ENCODE measurements at regions not wholly inside any gene's neighbourhood (a gene's known extent, or its start where the extent isn't known, plus 50 kb on each side); places are given as distances from the start of the nearest gene placed in this dataset.
A peak's percentile ranks its signal among the peaks of the same experiment; 100 is the strongest.
"Not testable (repeated sequence)": the region's sequence is repeated elsewhere in the genome, so short reads cannot be mapped to it uniquely, and the experiment has no call there.

DNA sequence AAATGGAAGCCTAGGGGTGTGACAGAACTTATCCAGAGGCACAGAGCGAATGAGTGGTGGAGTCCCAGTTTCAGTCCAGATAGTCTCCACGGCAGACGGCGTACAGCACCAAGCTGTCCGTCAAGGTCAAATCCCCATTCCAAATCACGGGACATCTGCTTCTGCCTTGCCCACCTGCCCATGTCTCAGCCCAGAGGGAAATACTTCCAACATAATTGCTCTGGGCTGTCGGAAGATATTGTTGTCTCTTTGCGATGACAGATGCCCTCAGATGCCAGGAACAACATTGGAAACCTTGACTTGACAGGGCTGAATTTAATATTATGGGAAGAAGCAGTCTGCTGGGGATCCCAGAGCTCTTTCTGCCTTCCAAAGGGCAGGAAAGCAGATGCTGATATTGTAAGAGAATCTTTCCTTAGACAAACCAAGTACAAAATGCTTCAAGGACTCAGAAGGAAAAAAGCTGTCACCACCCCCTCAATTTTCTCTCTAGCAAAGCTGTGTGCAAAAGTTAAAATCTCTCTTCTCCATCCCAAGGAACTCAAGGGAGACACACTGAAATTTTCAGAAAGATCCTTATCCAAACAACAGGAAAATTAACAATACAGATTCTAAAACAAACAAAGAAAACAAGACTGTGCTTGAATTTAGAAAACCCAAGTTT lies 364.0 kb downstream of the LRATD1 start:
- no peak for DNase-seq

DNA sequence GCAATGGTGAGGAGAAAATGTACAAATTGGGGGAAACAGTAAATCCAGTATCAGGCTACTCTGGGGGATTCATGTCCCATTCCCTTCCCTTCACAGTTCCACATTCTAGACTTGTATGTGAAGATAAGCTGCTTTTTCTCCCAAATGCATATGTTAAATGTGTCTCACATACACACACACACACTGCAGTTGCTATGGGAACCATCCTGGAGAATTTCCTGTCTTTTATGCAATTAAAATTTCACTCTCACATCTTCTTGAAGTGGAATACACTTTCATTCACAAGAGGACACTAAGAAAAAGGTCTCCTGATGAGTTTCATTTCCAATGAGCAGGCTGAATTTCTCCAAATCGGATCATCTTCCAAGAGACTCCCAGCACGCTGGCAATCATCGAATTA lies 366.0 kb downstream of the LRATD1 start:
- no peak for DNase-seq

DNA sequence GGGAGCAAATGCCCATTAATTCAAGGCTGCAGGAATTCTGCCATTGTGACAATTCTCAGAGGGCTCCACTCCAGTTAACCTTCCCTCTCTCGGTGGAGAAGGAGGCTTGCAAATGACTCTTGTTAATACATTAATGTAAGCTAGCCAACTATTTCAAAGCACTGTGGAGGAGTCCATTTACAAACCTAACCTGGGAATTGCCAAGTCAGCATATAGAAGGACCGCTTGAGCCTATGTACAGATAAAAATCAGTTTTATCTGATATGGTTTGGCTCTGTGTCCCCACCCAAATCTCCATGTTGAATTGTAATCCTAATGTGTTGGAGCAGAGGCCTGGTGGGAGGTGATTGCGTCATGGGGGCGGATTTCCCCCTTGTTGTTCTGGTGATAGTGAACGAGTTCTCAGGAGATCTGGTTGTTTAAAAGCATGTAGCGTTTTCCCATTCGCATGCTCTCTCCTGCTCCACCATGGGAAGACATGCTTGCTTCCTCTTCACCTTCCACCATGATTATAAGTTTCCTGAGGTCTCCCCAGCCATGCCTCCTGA lies 366.7 kb downstream of the LRATD1 start:
- no peak for DNase-seq

DNA sequence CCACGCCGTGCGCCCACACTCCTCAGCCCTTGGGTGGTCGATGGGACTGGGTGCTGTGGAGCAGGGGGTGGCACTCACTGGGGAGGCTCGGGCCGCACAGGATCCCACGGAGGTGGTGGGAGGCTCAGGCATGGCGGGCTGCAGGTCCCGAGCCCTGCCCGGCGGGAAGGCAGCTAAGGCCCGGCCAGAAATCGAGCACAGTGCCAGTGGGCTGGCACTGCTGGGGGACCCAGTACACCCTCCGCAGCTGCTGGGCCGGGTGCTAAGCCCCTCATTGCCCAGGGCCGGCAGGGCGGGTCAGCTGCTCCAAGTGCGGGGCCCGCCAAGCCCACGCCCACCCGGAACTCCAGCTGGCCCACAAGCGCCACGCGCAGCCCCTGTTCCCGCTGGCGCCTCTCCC lies 370.0 kb downstream of the LRATD1 start:
- not testable (repeated sequence) for DNase-seq

DNA sequence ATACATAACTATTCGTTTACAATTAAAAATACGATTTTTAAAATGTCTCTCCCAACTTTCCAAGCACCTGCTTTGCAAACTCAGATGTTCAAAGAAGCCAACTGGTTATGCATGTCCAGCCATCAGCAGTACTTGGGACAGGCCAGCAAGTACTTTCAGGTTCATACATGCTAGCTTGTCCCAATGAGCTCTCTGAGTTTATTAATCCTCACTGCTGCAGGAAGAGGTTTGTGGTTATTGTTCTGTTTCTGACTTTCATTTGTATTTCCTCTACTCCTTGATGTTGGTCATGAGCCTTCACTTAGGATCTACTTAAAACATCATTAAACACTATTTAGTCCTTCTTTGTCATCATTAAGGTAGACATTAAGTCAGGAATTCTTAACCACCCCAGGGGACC lies 374.1 kb downstream of the LRATD1 start:
- no peak for DNase-seq

DNA sequence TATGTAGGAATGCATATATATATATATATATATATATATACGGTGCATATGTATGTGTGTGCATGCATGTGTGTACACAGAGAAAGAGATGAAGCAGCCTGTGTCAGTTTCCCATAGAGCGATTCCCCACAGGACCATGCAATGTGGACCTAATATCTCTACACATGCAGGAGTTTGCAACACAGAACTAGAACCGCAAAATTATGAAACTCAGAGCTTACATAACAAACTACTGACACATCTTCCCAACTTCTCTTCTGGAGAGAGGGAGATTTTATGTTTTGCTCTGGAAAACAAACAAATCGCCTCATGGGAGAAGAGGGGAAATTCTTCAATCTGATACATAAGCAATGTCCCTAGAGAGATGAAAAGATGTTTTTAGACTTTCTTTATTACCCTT lies 377.2 kb downstream of the LRATD1 start:
- DNase-seq = no peak

DNA sequence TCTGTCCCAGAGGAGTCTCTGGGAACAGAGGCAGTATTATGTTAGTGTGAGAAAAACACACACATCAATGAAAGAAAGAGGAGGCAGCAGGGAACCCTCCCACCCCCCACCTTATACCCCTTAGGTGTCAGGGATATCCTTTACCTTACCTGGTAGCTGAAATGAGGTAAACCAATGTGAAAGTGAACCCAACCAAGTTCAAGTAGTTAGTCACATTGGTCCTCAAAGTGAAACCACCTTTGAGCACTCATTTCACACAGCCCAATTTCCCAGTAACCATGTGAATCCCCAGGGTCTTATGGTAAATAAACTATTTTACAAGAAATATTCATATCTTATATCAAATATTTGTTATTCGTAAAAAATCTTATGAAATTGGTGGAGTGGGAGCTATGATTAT lies 377.8 kb downstream of the LRATD1 start:
- DNase-seq = no peak

DNA sequence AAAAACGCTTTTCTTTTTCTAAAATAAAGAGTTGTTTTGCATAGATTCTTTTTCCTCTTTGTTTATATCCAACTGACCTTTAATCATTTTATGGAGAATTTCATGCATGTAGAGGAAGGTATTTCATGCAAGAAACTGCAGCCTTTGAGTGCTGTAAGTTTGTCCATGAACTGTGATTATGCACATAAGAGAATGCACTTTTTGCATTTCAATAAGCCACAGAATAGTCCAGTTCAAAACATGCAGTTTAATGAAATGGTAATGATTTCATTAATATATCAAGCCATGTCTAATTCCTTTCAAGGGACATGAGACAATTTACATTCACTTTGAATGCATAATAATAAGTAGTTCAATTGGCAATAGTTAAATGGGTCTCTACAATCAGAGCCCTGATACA lies 386.3 kb downstream of the LRATD1 start:
- no peak for DNase-seq

DNA sequence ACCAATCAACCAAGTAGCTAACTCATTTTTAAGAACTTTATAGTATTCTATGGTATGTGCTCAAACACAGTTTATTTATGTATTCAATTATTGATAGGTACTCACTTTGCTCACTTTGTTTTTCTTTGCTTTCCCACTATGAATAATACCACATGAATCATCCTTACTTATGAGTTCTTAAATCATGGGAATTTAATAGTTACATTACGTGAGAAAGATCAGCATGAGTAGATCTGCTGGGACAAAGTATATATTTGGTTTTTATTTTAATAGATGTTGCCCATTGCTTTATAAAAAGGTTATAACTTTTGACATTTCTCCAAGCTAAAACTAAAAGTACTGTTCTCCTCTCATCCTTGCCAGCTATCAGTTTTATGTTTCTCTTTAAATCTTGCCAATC lies 390.7 kb downstream of the LRATD1 start:
- no peak for DNase-seq

DNA sequence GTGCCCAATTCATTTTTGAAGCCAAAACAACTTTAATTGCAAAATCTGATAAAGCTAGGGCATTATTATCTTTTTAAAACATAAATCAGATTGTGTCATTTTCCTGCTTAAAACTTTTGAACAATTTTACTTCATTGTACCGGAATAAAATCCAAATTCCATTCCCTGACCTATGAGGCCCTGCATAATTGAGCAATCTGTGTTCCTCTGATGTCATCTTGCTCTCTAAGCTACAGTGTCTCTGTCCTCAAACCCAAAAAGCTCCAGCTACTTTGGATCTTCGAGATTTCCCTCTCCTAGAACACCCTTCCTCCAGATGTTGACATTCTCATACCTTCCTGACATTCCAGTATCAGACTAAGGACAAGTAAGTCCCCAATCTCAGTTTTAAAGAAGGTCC lies 395.9 kb downstream of the LRATD1 start:
- no peak for DNase-seq

DNA sequence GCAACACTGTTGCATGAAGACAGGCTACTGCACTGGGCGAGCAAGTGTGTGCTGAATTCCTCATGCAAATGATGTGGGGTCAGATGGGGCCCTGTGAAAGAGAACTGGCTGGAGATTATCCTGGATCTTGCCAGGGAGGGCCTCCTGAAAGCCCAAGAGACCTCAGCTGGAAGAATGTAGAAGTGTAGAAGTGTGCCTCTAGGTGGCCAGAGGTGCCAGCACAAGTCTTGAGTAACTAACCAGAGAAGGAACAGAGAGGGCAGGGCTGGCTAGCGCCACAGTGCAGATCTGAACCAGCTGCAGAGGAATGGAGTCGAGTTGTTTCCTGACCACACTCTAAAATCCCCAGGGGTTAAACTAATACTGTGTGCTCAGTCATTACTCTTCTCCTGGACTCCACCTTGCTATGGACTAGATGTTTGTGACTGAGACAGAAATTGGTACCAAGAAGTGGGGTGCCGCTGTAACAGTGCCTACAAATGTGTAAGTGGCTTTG lies 399.3 kb downstream of the LRATD1 start:
- DNase-seq = no peak

DNA sequence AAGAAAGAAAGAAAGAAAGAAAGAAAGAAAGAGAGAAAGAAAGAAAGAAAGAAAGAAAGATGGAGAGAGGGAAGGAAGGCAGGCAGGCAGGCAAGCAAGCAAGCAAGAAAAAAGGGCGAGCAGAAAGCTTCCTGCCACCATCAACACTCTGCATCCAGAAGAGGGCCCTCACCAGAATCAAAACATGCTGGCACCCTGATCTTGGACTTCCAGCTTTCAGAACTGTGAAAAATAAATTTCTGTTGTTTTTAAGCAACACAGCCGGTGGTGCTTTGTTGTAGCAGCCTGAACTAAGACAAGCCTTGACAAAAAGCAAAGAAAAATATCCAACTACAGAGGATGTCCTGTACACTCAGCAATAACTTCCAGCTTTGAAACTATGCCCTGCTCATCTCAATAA lies 401.7 kb downstream of the LRATD1 start:
- DNase-seq = no peak

DNA sequence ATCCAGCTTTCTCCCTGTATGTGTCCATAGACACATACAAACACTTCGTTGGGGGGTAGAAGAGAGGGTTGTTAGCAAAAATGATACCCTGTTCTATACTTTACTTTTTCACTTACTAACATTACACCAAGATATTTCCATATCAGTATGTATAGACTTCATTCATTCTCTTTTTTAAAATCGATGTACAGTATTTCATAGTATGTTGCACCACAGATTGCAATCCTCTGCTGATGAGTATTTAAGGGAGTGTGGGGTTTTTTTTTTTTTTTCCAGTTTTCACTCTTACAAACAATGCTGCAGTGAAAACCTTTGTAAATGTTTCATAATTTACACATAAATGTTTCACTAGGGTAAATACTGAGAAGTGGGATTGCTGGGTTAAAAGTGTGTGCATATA lies 402.3 kb downstream of the LRATD1 start:
- no peak for DNase-seq

DNA sequence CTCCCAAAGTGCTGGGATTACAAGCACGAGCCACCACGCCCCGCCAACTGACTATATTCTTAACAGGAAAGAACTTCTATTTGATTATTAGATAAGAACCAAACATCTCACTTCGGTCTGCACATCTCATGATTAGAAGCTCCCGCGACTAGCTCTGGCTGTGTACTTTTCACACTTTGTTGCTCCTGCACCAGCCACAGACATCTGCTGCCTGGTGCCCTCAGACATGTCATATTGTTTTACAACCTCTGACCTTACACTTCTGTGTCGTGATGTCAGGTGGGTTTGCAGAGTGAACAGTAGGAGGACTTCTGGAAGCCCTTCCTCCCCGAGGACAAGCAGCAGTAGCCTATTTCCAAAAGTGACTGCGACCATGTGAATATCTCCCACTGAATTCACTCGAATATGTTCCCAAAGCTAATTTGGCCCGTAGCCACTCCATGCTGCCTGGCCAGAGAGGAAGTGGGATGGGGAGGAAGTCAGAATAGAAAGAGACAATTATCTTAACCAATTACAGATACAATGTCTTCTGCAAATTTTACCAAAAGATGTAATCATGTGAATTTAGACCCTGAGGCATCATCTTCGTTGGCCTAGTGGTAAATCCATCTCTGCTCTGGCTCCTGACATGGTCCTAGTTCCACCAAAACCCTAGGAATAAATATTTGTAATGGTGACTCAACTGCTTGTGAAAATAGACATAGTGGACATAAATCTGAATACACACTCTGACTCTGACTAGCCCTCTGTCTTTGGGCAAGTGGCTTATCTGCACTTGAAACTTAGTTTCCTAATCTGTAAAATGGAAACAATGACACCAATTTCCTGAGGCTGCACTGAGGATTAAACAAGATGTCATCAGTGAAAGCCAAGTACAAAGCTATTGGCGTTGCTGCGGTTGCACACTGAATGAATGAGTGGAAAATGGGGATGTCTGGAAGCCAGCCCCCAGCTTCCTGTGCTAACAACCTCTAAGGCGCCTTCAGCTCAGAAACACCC lies 406.1 kb downstream of the LRATD1 start:
- peak; percentile 45 for DNase-seq

DNA sequence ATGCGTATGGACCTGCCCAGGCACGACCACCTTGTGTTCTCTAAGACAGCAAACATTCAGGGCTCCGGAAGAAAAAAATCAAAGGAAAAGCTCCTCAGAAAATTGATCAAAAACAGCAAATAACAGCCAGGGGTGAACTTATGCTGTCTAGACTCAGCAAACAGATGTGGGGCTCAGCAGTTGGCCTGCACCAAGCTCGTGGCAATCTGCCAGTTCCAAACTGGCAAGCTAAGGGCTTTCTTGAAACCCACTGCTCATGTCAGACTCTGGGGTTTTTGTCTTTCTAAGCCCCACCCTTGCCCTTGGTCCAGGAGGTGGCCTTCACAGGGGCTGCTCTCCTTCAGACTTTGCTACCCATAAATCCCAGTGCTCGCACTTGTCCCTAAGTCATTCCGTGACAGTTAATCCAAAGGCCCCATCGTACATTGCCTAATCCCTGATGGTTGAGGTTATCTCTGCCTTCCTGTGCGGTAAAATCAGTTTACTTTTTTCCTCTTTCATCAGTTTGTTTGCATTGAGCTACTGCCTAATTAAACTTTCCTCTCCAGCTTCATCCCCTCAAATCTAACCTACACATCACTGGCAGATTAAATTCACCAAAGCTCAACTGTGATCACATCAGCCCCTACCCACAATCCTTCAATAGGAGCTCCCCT lies 408.0 kb downstream of the LRATD1 start:
- peak; percentile 92 for DNase-seq

DNA sequence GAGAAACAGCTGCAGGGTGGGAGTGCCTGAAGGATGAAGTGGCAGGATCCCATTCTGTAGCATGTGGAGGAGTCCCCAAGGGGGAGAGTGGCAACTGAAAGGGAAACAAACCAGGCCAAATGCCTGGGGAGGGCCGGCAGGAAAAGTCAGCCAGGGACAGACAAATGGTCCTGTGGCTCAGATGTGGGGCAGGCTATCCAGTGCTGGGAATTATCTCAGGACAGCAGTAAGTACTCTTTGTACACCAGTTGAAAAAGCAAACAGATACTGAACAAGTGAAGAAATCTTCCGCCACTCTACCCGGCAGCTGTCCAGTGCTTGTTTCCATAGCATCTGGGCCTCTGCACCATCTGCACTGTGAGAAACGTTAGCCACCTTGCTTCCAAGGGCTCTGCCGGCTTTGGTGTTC lies 408.9 kb downstream of the LRATD1 start:
- DNase-seq = peak; percentile 75

DNA sequence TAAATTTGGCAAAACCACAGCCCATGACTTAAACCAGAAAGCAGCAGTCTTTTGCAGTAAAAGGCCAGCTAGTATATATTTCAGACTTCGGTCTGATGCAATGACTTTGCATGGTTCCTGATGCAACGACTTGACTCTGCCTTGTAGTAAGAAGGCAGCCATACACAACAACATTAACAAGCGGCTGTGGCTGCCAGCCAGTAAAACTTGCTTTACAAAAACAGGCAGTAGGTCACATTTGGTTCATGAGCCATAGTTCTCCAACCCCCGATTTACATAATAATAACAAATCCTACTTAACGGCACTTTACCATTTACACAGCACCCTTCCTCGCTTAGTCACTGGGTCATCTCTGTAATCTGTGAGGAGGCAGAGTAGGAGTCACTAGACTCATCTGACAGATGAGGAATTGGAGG lies 410.3 kb downstream of the LRATD1 start:
- peak; percentile 29 for DNase-seq

DNA sequence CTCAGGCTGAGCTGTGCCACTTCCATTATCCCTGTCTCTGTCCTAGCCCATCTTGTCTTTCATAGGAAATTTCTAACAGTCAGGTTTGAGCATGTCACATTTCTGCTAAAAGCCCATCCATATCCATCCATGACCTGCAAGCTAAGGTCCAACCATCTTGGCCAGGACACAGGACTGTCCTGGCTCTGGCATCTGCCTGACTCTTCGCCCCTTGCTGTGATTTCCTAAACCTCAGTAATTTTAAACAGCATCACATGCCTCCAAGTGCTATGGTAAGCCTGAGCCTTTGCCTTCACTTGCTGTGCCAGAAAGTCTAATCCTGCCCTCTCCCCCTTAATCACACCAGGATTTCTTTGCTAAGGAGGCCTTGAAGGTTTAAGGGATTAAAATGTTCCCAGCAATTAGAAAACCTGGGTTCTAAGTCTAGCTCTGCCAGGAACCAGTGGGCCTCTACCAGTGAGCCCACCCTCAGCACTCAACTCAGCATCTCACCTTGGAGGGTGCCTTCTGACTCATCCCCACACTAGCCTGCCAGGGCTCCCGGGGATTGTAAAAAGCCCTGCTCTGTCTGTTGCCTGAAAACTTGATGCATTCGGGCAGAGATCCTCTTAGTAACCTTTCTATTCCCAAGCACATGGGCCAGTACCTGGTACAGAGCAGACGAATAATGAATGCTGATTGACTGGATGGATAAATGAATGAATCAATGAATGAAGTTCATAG lies 411.0 kb downstream of the LRATD1 start:
- no peak for DNase-seq

DNA sequence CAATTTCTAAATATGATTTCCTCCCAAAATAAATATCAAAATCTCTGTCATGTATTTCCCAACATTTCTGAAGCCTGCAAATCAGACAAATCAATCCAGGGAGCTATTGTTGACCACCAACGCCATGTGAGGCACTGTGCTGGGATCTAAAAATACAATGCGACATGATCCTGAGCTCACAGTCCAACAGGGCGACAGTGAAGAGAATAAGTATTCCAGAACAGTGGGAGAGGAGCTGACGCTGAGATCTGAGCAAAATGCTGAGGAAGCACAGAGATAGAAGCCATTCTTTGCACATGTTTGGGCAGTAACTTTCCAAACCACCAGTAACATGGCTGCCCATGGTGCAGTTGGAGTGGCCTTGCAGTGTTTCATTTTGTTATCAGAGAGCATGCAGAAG lies 412.5 kb downstream of the LRATD1 start:
- no peak for DNase-seq

DNA sequence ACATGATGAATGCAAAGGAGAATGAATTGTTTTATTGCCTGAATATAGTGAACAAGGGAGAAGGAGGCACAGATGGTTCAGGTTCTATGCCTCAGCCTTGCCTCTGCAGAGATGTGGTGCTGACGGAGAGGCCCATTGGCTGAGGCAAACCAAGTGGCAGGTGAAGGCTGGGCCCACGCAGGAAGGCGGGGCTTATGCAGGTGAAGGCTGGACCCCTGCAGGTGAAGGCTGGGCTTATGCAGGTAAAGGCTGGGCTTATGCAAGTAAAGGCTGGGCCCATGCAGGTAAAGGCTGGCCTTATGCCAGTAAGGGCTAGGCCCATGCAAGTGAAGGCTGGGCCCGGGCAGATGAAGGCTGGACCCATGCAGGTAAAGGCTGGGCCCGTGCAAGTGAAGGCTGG lies 414.7 kb downstream of the LRATD1 start:
- DNase-seq = no peak

DNA sequence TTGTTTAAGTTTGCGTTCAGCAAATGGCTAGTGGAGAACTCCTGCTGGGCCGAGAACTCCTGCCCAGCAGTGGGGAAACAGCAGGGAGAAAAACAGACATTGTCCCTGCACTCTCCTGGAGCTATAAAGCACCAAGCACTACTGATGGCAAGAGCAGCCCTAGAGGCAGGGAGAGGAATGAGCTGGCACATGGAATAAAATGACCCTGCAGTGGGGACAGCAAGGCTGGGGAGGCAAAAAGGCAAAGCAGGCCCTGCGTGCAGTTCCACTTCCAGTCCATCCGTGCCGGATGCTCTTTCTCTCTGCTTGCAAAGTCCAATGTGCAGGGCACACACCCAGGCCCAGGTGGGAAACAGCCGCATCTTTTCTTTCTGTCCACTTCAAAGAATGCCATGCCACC lies 415.5 kb downstream of the LRATD1 start:
- no peak for DNase-seq
